Fibroblast of gingiva (primary cell): ENCODE measurements at regions not wholly inside any gene's neighbourhood (a gene's known extent, or its start where the extent isn't known, plus 50 kb on each side); places are given as distances from the start of the nearest gene placed in this dataset.

Source experiments
- DNase-seq: peaks from one replicate; pipeline ENCODE4 v3.0.0-alpha.2; 2011; ENCODE audit warnings: low read depth

- no peak for DNase-seq
These were observed 58.6 kb upstream of the JCAD start for GRCh38 chr10:30117812-30118501.

- DNase-seq: no peak
These were observed 56.7 kb upstream of the JCAD start for GRCh38 chr10:30116041-30116491.

GRCh38 chr10:30115626-30115940 lies 56.2 kb upstream of the JCAD start:
- no peak for DNase-seq

- no peak for DNase-seq
These were observed 55.7 kb upstream of the JCAD start for GRCh38 chr10:30114881-30115625.

DNA sequence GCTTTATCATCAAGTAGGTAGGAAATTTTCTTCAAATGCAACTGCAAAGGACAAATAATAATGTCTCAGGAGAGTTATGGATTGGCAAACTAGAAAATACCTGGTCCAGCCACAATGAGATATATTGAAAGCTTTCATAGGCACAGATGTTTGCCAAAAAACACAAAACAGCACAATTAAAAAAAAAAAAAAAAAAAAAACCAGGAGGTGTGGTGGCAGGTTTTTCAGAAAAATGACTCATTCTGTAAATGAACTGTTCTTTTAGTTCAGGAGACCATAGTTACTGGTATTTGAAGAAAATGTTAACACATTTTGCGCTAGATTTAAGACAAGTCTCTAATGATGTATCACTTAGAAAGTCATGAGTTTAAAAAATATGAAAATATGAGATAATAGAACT lies 55.0 kb upstream of the JCAD start:
- DNase-seq: no peak

DNA sequence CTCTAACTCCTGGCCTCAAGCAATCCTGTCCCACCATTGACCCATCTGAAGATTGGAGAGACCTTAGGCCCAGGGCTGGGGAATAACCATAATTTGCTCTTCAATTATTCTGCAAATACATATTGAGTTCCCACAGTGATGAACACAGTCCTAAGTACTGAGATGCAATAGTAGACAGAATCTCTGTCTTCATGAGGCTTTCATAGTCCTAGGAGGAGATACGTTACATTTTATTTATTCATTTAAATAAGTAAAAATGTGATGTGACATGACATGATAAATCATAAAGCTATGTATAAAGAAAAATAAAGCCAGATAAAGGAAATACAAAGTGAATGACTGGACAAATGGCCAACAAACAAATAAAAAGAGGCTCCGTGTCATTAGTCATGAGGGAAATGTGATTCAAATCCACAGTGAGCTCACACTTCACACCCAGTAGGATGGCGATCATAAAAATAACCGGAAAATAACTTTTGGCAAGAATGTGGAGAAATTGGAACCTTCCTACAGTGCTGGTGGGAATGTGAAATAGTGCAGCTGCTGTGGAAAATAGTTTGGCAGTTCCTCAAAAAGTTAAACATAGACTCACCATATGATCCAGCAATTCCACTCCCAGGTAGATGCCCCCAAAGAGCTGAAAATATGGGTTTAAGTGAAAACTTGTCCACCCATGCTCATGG lies 52.1 kb upstream of the JCAD start:
- peak; percentile 80 for DNase-seq
